ENCODE measurements at regions not wholly inside any gene's neighbourhood (a gene's known extent, or its start where the extent isn't known, plus 50 kb on each side); places are given as distances from the start of the nearest gene placed in this dataset.
"Not testable (repeated sequence)": the region's sequence is repeated elsewhere in the genome, so short reads cannot be mapped to it uniquely, and the experiment has no call there.

DNA sequence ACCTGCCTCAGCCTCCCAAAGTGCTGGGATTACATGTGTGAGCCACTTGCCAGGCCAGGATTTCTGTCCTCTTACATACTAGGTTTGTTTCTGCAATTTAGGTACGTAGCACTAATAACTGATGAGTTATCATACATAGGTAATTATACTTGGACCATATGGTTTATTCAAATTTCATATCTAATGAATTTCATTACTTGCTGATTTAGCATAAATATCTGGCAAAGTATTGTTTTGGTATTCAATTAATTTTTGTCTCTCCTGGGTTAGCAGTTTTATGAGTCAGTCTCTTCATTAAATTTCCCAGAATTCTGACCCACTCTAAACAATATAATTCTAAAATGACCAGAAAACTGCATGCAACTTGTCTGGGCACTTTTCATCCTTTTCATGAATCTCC, 2146.5 kb downstream of the TP53TG3F start:
- intact Hi-C loops (cut with DNase I), result no loop called here
- H3K36me3 ChIP-seq (ENCODE audit: control insufficient read depth in 1 of 2, insufficient read depth in 2 of 2, low read length in 1 of 2), result no peaks in the 10 kb centered on the region
- no peak overlapping the region for H3K4me3 ChIP-seq (ENCODE audit: low read length in 2 of 2)
- no peaks in the 10 kb centered on the region for H3K9me3 ChIP-seq (ENCODE audit: control insufficient read depth, low read length)
- H3K4me1 ChIP-seq (ENCODE audit: control insufficient read depth in 1 of 2, insufficient read depth in 2 of 2, low read length in 2 of 2), result no peaks in the 10 kb centered on the region
- ATAC-seq (ENCODE audit: low FRiP score), result no peak
- H3K27ac ChIP-seq (ENCODE audit: low read depth in 1 of 2, low read length in 2 of 2), result no peak overlapping the region
- no peaks in the 10 kb centered on the region for H3K27me3 ChIP-seq (ENCODE audit: control insufficient read depth in 1 of 2, insufficient read depth in 2 of 2, low read length in 1 of 2)
- no peak for DNase-seq
- 48 to 60% methylated on average over 1 of the region's 1 CpG for WGBS, 2 donors

GRCh38 chr16:35614883-35615282, 2155.5 kb downstream of the TP53TG3F start:
- H3K27ac ChIP-seq (ENCODE audit: low read depth in 1 of 2, low read length in 2 of 2); intact Hi-C loops (cut with DNase I); H3K4me1 ChIP-seq (ENCODE audit: control insufficient read depth in 1 of 2, insufficient read depth in 2 of 2, low read length in 2 of 2); ATAC-seq (ENCODE audit: low FRiP score); H3K4me3 ChIP-seq (ENCODE audit: low read length in 2 of 2); DNase-seq; H3K9me3 ChIP-seq (ENCODE audit: control insufficient read depth, low read length); H3K27me3 ChIP-seq (ENCODE audit: control insufficient read depth in 1 of 2, insufficient read depth in 2 of 2, low read length in 1 of 2); H3K36me3 ChIP-seq (ENCODE audit: control insufficient read depth in 1 of 2, insufficient read depth in 2 of 2, low read length in 1 of 2): not testable (repeated sequence)
- 41 to 57% methylated on average over 2 of the region's 2 CpGs for WGBS, 2 donors

DNA sequence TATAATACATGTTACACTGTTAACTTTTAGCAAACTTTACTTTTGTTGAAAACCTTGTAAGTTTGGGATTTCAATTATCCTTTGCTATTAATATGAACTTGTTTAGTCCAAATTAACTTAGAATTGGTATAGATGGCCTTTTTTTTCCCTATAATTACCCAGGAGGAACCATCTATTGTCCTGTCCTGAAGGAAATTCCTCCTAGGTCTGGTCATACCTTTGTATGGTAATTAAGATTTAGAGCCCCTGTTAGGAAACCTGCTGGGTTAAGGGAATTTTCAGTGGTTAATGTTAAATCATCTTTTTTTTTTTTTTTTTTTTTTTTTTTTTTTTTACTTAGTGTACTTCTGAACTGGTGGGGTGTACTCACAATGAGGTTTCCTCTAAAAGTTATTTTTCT, 2159.8 kb downstream of the TP53TG3F start:
- ATAC-seq (ENCODE audit: low FRiP score); H3K4me1 ChIP-seq (ENCODE audit: control insufficient read depth in 1 of 2, insufficient read depth in 2 of 2, low read length in 2 of 2); H3K4me3 ChIP-seq (ENCODE audit: low read length in 2 of 2); H3K36me3 ChIP-seq (ENCODE audit: control insufficient read depth in 1 of 2, insufficient read depth in 2 of 2, low read length in 1 of 2); H3K27me3 ChIP-seq (ENCODE audit: control insufficient read depth in 1 of 2, insufficient read depth in 2 of 2, low read length in 1 of 2); H3K9me3 ChIP-seq (ENCODE audit: control insufficient read depth, low read length); H3K27ac ChIP-seq (ENCODE audit: low read depth in 1 of 2, low read length in 2 of 2); DNase-seq; intact Hi-C loops (cut with DNase I): not testable (repeated sequence)

DNA sequence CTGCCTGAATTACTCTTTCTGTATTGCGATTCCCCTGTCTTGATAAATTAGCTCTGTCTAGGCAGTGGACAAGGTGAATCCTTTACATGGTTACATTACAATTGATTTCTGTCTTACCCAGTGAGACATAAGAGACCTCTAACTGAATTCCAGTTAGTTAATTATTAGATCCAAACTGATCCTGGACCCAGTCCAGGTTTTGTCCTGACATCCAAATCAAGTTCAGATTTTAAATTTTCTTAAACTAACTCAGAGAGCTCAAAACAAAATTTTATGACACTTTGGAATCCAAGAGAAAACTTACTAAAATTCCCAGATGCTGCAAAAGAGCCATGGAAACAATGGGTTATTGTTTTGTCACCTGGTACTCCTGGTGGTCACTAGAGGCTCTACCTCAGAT, 2166.6 kb downstream of the TP53TG3F start:
- intact Hi-C loops (cut with DNase I), result no loop called here
- ATAC-seq (ENCODE audit: low FRiP score) (no peak), DNase-seq (no peak)
- no peak overlapping the region for H3K27ac ChIP-seq (ENCODE audit: low read depth in 1 of 2, low read length in 2 of 2)
- H3K36me3 ChIP-seq (ENCODE audit: control insufficient read depth in 1 of 2, insufficient read depth in 2 of 2, low read length in 1 of 2), result no peaks in the 10 kb centered on the region
- H3K9me3 ChIP-seq (ENCODE audit: control insufficient read depth, low read length), result no peaks in the 10 kb centered on the region
- WGBS, 2 donors, result 60 to 61% methylated on average over 1 of the region's 1 CpG
- H3K4me3 ChIP-seq (ENCODE audit: low read length in 2 of 2), result no peak overlapping the region
- peaks cover 0 to 2% of the 10 kb centered on the region in 2 donors for H3K27me3 ChIP-seq (ENCODE audit: control insufficient read depth in 1 of 2, insufficient read depth in 2 of 2, low read length in 1 of 2)
- H3K4me1 ChIP-seq (ENCODE audit: control insufficient read depth in 1 of 2, insufficient read depth in 2 of 2, low read length in 2 of 2), result no peaks in the 10 kb centered on the region

DNA sequence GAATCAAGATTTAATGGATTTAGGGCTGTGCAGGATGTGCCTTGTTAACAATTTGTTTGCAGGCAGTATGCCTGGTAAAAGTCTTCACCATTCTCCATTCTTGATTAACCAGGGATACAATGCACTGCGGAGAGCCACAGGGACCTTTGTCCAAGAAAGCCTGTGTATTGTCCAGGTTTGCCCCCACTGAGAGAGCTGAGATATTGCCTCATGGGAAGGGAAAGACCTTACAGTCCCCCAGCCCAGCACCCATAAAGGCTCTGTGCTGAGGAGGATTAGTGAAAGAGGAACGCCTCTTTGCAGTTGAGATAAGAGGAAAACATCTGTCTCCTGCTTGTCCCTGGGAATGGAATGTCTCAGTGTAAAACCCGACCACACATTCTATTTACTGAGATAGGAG, 2169.6 kb downstream of the TP53TG3F start:
- 62 to 64% methylated on average over 3 of the region's 3 CpGs for WGBS, 2 donors
- no peak for ATAC-seq (ENCODE audit: low FRiP score)
- no peak overlapping the region for H3K27ac ChIP-seq (ENCODE audit: low read depth in 1 of 2, low read length in 2 of 2)

DNA sequence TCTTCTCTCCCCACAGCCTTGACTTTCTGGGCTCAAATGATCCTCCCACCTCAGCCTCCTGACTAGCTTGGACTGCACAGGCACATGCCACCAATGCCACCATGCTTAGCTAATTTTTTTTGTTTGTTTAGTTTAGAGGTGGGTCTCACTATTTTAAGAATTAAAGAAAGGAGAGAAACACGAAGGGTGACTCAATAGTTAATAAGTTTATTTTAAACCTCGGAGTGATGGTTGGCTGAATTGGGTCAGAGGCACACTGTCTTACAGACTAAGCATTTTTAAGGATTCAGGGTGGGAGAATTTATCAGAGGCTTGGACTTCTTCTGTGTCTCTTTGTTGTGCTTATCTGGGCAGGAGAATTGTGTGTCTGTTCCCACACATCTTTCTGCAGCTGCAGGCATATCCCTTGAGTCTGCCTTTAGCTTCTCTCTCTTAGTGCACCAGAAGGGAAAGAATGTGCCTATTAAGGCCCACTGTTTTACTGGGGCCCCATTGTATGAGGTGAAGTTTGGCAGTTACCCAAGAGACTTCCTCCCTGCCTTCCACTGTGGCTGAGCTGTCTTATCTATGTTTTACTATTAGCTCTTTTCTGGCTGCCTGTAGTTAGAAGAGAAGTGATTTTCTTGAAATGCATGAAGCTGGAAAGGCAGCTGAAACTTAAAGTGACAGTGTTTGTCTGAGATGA, 2172.0 kb downstream of the TP53TG3F start:
- ATAC-seq (ENCODE audit: low FRiP score), result no peak
- WGBS, 2 donors, result 19 to 25% methylated on average over 2 of the region's 2 CpGs

More for the DNA sequence above, 2169.6 kb downstream of the TP53TG3F start:
- no peak for DNase-seq
- Histone ChIP-seq H3K27me3 (ENCODE audit: control insufficient read depth in 1 of 2, insufficient read depth in 2 of 2, low read length in 1 of 2) (peaks cover 0 to 2% of the 10 kb centered on the region in 2 donors), H3K4me3 (ENCODE audit: low read length in 2 of 2) (no peak overlapping the region), H3K36me3 (ENCODE audit: control insufficient read depth in 1 of 2, insufficient read depth in 2 of 2, low read length in 1 of 2) (no peaks in the 10 kb centered on the region), H3K9me3 (ENCODE audit: control insufficient read depth, low read length) (no peaks in the 10 kb centered on the region), H3K4me1 (ENCODE audit: control insufficient read depth in 1 of 2, insufficient read depth in 2 of 2, low read length in 2 of 2) (no peaks in the 10 kb centered on the region)
- intact Hi-C loops (cut with DNase I), result no loop called here

DNA sequence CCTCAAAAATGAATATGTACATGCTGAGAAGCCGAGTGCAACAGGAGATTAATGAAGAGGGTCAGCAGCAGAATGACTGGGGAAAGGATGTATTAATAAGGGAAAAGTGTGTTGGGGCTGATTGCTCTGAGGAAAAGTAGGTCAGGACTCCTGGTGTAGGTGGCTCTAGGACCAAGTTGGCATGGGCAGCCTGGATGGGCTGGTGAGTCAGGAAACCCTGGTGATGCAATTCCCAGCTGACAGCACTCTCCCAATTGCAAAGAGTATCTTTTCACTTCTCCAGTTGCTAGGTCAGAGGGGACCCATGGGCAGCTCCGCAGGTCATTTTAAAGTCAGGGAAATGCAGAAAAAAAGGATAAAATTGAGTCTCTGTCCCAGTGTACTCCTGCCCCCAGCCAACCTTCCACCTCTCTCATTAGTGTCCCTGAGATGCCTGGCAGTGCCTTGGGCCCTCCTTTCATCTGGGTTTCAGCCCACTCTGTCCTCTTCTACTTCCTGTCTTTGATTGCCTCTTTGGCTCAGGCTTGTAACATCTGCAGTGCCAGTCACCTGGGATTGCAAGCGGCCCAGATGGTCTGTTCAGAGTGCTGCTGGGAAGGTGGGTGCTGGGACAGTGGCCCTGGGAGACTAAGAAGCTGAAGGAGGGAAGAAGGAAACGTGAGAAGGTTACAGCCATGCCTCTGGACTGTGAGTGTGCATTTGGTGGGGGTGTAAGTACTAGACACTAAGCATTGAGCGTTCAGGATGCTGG, 2177.2 kb downstream of the TP53TG3F start:
- no peak for DNase-seq
- H3K27ac ChIP-seq (ENCODE audit: low read depth in 1 of 2, low read length in 2 of 2), result no peak overlapping the region
- WGBS, 2 donors, result 40 to 42% methylated on average over 5 of the region's 5 CpGs
- H3K36me3 ChIP-seq (ENCODE audit: control insufficient read depth in 1 of 2, insufficient read depth in 2 of 2, low read length in 1 of 2), result no peaks in the 10 kb centered on the region
- no peak overlapping the region for H3K4me3 ChIP-seq (ENCODE audit: low read length in 2 of 2)
- no peaks in the 10 kb centered on the region for H3K27me3 ChIP-seq (ENCODE audit: control insufficient read depth in 1 of 2, insufficient read depth in 2 of 2, low read length in 1 of 2)
- intact Hi-C loops (cut with DNase I), result no loop called here
- H3K9me3 ChIP-seq (ENCODE audit: control insufficient read depth, low read length), result no peaks in the 10 kb centered on the region
- ATAC-seq (ENCODE audit: low FRiP score), result no peak
- H3K4me1 ChIP-seq (ENCODE audit: control insufficient read depth in 1 of 2, insufficient read depth in 2 of 2, low read length in 2 of 2), result no peaks in the 10 kb centered on the region

More for the DNA sequence above, 2172.0 kb downstream of the TP53TG3F start:
- H3K27me3 ChIP-seq (ENCODE audit: control insufficient read depth in 1 of 2, insufficient read depth in 2 of 2, low read length in 1 of 2), result peaks cover 0 to 2% of the 10 kb centered on the region in 2 donors
- intact Hi-C loops (cut with DNase I), result no loop called here
- H3K4me1 ChIP-seq (ENCODE audit: control insufficient read depth in 1 of 2, insufficient read depth in 2 of 2, low read length in 2 of 2), result no peaks in the 10 kb centered on the region
- DNase-seq, result no peak
- no peak overlapping the region for H3K27ac ChIP-seq (ENCODE audit: low read depth in 1 of 2, low read length in 2 of 2)
- H3K9me3 ChIP-seq (ENCODE audit: control insufficient read depth, low read length), result no peaks in the 10 kb centered on the region
- H3K36me3 ChIP-seq (ENCODE audit: control insufficient read depth in 1 of 2, insufficient read depth in 2 of 2, low read length in 1 of 2), result no peaks in the 10 kb centered on the region
- H3K4me3 ChIP-seq (ENCODE audit: low read length in 2 of 2), result no peak overlapping the region

- no peaks in the 10 kb centered on the region for H3K27me3 ChIP-seq (ENCODE audit: control insufficient read depth in 1 of 2, insufficient read depth in 2 of 2, low read length in 1 of 2)
- ATAC-seq (ENCODE audit: low FRiP score), result no peak
- H3K36me3 ChIP-seq (ENCODE audit: control insufficient read depth in 1 of 2, insufficient read depth in 2 of 2, low read length in 1 of 2), result no peaks in the 10 kb centered on the region
- 41 to 42% methylated on average over 2 of the region's 2 CpGs for WGBS, 2 donors
- H3K4me3 ChIP-seq (ENCODE audit: low read length in 2 of 2), result no peak overlapping the region
- DNase-seq, result no peak
- no peaks in the 10 kb centered on the region for H3K9me3 ChIP-seq (ENCODE audit: control insufficient read depth, low read length)
- no peaks in the 10 kb centered on the region for H3K4me1 ChIP-seq (ENCODE audit: control insufficient read depth in 1 of 2, insufficient read depth in 2 of 2, low read length in 2 of 2)
- H3K27ac ChIP-seq (ENCODE audit: low read depth in 1 of 2, low read length in 2 of 2), result no peak overlapping the region
- intact Hi-C loops (cut with DNase I), result no loop called here
Measured at GRCh38 chr16:35637683-35638082, 2178.3 kb downstream of the TP53TG3F start.

Measured in aorta (tissue), 5 donors.